WTC11 (cell line): ENCODE measurements at regions not wholly inside any gene's neighbourhood (a gene's known extent, or its start where the extent isn't known, plus 50 kb on each side); places are given as distances from the start of the nearest gene placed in this dataset.

Experiments used
- CTCF ChIP-seq: fragments of 200-600 bp; IDR thresholded peaks from 2 replicates; pipeline ENCODE4 v1.8.0; 2022; ENCODE audit warnings: antibody characterized with exemption
- FOXP1 ChIP-seq: sonication (generic); formaldehyde crosslinking; IDR thresholded peaks from 2 replicates; pipeline ENCODE4 v1.8.0; 2022; ENCODE audit warnings: missing genetic modification reagents, mild to moderate bottlenecking, moderate library complexity, borderline replicate concordance
- FOXP4 ChIP-seq: sonication (generic); formaldehyde crosslinking; IDR thresholded peaks from 2 replicates; pipeline ENCODE4 v1.8.0; 2022; ENCODE audit warnings: mild to moderate bottlenecking, missing genetic modification reagents
- GTF2I ChIP-seq: fragments of 250-450 bp; sonication (Bioruptor Pico); conservative IDR thresholded peaks from 2 replicates; pipeline ENCODE4 v1.4.0; 2021; ENCODE audit warnings: mild to moderate bottlenecking
- NFE2L1 ChIP-seq: sonication (generic); formaldehyde crosslinking; IDR thresholded peaks from 2 replicates; pipeline ENCODE4 v1.8.1; 2023; ENCODE audit warnings: missing genetic modification reagents
- RELA ChIP-seq: sonication (generic); formaldehyde crosslinking; IDR thresholded peaks from 2 replicates; pipeline ENCODE4 v1.8.1; 2022; ENCODE audit warnings: missing genetic modification reagents, mild to moderate bottlenecking, borderline replicate concordance
- ZBTB21 ChIP-seq: sonication (generic); formaldehyde crosslinking; IDR thresholded peaks from 2 replicates; pipeline ENCODE4 v1.8.1; 2023; ENCODE audit warnings: mild to moderate bottlenecking, missing genetic modification reagents, borderline replicate concordance
- ZNF232 ChIP-seq: sonication (generic); formaldehyde crosslinking; IDR thresholded peaks from 2 replicates; pipeline ENCODE4 v1.8.0; 2022; ENCODE audit warnings: mild to moderate bottlenecking, missing genetic modification reagents
- TF ChIP-seq, protein P1 (sequence below): sonication (generic); formaldehyde crosslinking; IDR thresholded peaks from 2 replicates; pipeline ENCODE4 v1.8.0; 2022; ENCODE audit warnings: mild to moderate bottlenecking, missing genetic modification reagents

DNA sequence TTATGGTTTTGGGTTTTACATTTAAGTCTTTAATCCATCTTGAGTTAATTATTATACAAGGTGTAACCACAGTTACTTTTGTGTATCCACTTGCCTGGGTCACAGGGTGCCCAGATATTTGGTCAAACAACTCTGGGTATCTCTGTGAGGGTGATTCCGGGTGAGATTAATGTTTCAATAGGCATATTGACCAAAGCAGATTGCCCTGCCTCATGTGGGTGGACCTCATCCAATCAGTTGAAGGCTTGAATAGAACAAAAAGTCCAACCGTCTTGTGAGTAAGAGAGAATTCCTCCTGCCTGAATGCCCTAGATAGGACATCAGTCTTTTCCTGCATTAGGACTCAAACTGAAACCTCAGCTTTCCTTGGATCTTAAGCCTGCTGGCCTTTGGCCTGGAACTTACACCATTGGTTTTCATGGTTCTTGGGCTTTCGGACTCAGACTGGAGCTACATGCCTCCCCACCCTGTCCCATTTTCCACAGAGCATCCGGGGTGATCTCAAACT is 68.9 kb upstream of the ST8SIA6 start:
- TF ChIP-seq FOXP4 (CRISPR knock-in tag) (no peak), ZBTB21 (no peak), FOXP1 (CRISPR knock-in tag) (no peak), GTF2I (no peak), CTCF (no peak), ZNF232 (CRISPR knock-in tag) (no peak), RELA (CRISPR knock-in tag) (no peak), NFE2L1 (no peak)
- TF ChIP-seq, protein P1, sequence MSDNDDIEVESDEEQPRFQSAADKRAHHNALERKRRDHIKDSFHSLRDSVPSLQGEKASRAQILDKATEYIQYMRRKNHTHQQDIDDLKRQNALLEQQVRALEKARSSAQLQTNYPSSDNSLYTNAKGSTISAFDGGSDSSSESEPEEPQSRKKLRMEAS (CRISPR knock-in tag), result no peak
